HG02763 (cell line): ENCODE measurements at regions not wholly inside any gene's neighbourhood (a gene's known extent, or its start where the extent isn't known, plus 50 kb on each side); places are given as distances from the start of the nearest gene placed in this dataset.

ENCODE experiments used
- ATAC-seq: cut with Tn5 transposase; IDR thresholded peaks from one replicate; pipeline ENCODE4 v1.9.1; 2021; ENCODE audit warnings: mild to moderate bottlenecking, moderate library complexity; ENCODE audit not compliant: unreplicated experiment

DNA sequence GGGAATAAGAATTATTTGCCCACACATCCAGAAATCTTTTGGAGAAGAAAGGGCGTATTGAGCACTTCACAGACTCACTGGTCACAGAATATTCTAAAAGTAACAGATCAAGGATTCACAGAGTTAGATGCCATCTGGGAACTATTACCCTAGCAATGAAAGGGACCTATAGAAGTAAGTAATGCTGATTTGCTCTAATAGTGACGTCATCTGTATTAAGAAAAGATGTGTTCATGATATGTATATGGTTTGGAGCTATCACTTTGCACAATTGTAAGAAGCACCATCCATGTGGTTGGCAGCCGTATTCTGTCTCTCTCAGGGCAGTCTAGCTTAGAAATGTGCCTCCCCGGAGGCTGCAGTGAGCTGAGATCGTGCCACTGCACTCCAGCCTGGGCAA is 52.8 kb upstream of the SV2C start:
- ATAC-seq, result no peak

DNA sequence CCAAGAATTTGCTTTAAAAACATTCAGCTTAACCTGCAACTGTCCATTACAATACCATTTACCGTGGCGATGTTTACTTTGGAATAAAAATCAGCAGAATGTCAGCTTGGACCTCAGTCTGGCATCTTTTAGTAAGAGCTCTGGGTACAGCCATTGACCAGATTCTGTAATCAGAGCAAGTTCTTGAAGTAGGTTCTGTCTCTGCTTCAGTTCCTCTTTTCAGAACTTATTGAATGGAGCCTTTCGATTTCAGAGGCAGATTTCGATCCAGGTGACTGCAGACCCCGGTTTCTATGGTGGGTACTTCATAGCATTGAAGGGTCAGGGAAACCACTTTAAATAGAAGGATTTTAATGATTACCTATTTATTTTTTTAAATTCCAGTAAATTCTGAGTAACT is 53.4 kb upstream of the SV2C start:
- ATAC-seq, result no peak

DNA sequence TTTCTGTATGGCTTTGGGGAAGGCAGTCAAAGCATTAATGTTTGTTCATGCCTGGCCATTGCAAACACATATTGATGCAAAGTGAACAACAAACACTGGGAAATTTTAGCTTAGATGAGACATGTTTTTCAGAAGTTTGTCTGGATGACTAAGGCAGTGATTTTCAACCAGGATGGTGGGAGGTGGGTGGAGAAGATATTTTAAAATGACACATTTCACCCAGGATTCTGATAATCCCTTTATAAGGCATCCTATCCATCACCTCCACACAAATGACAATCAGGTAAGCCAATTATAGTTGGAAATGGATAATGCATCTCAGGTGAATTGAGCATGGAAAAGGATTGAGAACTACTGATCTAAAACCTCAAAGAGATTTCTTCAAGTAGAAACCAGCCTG is 57.4 kb upstream of the SV2C start:
- ATAC-seq, result no peak

DNA sequence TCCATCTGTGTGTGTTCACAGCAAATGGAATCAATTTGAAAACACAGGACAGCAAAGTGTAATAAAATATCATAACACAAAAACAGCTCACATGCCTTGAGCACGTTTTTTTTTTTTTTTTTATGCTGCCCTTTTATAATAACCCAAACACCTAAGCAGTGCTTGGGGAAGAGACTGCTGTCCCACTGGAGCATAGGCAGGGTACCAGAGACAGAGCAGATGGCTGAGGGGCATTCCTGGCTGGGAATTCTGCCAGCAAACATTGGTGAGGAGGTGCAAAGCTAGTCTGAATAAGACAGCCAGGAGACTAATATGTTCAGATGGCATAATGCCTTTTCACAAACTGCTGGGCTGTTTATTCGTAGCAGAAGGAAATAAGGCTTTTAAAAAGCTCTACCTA is 58.1 kb upstream of the SV2C start:
- ATAC-seq, result no peak

DNA sequence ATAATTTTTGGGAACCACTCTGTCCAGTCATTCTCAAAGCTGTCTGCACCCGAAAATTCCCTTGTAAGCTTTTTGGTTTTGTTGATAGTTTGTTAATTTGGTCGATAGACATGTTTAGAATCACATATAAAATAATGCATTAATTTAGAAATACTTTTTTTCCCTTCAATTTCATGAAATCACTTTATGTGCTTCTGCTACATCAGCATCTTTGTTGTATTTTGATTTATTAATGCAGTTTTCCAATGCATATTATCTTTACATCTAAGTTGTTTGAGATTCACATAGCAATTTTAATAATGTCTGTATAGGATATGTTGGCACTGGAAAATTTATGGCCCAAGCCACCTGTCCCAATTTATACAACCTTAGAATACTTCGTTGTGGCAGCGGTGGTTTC is 60.6 kb upstream of the SV2C start:
- ATAC-seq, result no peak

DNA sequence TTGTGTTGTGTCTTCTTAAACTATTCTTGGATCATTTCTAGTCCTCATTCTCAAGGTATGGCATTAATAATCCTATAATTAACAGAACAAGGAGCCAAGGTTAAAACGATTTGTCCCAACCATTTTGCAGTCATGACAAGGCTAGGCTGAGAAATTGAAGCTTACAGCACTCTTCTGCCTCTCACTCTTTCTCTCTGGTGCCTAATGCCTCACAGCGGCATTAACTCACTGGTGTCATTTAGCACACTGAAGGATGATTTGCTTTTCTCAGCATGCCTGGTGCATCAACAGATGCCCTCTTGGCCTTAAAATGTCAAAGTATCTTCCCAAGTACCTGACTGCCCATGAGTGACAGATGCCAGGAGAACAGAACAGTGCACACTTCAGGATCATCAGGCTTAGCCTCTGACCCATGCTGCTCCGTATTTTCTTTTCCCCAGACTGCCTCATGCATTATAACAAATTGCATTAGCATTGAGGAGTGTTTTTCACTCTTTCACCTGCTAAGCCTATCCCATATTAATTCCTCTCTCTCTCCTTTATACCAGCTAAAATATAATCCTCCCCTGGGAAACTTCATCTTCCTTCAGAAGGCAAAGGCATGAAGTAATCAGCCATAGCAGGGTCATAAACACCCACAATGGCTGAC is 61.1 kb upstream of the SV2C start:
- no peak for ATAC-seq

DNA sequence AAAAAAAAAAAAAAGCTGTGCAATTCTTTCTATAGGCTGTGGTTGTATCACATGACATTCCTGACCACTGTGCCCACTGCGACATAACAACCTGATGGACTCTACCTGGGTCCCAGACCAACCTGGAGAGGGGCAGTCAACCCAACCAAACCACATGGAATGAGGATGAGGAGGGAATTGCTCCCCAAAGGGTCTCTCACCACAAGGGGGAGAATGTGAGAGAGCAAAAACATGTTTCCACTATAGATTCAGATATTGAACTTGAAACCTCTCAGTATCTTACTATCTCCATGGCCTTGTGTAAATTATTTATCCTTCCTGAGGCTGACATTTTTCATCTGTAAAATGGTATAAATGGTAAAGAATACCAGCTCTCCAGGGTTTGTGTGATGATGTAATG is 66.9 kb upstream of the SV2C start:
- ATAC-seq, result no peak

DNA sequence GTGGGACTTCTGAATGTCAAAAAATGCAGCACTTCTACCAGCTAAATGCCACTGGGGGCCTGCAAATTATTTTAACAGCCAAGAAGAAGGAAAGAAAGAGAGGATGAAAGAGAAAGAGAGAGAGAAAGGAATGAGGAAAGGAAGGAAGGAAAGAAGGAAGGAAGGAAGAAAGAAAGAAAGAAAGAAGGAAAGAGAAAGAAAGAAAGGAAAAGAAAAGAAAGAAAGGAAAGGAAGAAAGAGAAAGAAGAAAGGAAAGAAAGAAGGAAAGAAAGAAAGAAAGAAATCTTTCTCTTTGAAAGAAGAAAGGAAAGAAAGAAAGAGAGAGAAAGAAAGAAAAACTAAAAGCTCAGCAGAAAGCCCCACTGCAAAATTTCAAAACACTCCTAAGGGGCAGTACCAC is 69.2 kb upstream of the SV2C start:
- ATAC-seq, result no peak

DNA sequence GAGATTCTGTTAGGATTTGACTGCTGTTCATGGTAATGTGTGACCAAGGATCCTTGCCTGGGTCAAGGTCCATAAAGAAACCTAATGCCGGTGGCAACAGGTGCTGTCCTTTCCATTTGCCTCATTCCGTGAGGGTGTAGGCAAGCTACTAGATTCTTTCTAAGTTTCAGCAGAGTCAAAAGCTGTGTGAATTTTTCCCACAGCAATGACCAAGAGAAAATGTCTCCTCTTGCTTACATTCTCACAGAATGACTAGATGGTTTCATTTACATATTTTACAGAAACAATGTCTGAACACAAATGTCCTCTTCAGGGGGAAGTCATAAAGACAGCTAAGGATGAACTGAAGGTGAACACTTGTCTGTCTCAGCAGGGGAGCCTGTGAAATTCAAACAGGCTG is 75.3 kb upstream of the SV2C start:
- no peak for ATAC-seq

DNA sequence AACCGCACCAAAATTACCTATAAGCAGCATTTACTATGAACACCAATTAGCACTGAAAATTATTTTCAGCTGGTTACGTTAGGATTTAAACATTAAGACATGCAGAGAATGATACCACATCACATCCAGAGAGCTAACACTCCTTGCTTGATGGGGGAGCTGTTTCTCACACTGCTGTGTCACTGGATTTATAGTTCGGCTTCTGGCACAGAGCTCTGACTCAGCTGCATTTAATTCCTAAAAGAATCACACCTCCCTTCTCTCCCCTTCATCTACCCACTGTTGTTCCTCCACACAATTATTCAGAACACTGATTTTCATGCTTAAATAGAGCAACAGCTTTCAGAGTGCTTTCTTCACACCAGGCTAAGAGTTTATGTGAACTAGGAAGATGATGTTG is 82.6 kb upstream of the SV2C start:
- ATAC-seq, result no peak

DNA sequence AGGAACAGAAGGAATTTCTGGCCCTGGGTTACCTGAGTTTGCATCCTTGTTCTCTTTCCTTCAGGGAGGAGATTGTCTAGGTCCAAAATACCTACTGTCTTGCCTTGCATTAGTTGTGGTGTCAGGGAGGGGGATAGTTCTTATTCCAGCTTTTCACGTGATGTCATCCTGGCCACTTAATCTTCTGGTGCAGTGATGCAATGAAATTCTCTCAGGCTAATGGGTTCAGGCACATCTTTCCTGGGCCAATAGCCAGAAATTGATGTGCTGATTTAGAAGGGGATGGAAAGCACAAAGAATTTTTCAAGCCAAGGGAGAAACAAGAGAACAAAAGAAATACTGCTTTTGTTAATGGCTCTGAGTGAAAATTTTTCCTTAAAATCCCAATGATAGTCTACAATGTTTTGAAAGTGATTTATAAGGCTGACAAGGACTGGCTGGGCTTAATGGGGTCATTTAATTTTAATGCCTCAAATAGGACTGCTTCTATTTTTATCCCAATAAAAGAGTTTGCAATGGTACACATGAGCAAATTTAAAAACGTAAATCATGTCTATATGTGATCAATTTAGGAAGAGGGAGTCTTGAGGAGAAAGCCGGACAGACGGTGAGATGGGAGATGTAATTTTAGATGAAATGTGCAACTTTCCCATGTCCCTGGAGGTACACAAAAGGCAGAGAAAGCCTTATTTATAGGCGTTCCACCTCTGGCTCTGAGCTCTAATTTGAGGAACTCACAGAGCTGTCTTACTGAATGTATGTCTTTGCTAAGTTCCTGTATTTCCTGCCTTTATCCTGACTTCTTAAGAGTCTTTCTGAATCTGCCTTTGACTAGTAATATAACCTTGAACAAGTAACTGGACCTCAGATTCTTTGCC is 89.3 kb upstream of the SV2C start:
- no peak for ATAC-seq

DNA sequence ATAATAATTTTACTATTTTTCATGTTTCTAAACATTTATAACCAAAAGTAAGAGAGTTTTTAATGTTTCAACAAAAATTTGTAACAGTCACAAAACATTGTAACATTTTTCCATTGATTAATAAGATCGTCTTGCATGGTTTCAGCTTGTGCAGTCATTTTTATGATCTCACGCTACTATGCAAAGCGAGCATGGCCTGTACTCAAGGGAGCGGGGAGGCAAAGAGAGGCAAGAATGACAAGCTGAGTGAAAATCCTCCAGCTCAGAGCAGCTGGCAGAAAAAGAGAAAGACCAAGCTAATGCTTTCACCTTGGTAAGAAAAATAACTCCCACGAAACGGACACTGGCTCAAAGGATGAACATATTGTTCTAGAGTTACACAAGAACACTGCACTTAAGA is 90.0 kb upstream of the SV2C start:
- ATAC-seq, result no peak

DNA sequence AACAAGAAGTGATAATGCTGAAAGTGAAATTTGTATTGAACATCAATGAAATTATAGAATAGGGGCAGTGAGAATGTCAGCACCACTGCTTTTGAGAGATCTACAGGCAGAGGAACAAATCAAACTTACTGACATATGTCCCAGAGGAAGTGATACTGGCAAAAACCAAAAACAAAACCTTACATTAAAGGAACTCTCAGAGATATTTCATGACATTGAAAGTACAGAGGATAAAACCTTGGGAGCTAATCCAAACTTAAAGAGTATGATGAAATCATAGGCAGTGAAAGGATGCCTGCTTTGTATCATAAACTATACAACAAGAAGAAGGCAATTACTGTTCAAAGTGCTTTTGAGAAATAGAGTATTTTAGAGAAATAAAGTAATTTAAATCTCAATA is 90.4 kb upstream of the SV2C start:
- no peak for ATAC-seq

DNA sequence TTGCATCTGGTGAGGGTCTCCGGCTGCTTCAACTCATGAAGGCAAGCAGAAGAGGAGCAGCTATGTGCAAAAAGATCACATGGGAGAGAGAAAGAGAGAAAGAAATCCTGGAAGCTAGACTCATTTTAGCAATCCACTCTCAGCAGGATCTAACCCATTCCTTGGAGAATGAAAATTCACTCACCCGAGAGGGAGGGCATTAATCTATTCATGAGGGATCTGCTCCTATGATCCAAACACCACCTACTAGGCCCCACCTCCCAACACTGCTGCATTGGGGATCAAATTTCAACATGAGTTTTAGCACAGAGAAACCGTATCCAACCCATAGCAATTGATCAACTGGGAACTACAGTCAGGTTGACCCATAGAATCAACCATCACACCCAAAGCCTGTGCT is 98.1 kb upstream of the SV2C start:
- ATAC-seq, result no peak

DNA sequence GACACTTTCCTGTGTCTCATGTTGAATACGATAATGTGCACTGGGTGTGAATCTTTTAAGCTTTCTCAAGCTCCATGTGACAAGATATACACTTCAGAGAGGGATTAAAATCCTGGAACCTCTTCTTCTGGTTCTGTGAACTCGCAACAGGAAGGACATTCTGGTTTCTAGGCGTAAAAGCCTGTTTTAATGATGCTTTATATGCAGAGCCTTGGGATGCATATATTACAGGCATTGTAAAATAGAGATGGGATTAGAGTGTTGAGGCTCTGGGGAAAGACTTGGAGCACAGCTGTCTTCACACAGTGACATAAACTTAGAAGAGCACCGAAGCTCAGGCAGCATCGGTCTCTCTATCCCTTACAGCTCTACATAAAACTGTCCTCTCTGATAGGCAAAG is 107.7 kb upstream of the SV2C start:
- ATAC-seq, result no peak

DNA sequence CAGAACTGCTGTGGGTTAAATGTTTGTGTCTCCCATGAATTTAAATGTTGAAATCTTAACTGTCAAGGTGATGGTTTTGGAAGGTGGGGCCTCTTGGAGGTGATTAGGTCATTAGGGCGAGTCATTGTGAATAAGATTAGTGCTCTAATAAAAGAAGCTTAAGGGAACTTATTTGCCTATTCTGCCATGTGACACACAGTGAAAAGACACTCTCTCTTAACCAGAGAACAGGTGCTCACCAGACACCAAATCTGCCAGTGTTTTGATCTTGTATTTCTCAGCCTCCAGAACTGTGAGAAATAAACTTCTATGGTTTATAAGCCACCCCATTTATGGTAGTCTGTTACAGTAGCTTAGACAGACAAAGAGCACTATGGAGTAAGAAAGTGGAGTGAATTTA is 117.9 kb upstream of the SV2C start:
- no peak for ATAC-seq

DNA sequence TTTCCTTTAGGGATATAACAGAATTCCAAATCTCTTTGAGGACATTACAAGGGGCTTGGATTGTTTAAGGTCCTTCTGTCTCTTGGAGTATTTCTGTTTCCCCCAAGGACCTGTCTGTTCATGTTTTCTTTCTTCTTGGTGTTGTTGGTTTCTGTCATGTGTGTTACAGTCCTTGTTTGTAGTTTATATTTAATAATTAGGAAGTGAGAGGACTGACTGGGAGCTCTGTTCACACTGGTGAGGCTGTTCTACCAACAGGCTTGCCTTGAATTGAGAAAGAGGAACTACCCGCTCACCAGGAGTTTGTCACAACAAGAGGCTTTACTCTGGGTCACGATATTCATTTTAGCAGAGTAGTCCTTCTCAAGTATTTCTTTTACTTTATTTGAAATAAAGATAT is 119.2 kb upstream of the SV2C start:
- no peak for ATAC-seq

DNA sequence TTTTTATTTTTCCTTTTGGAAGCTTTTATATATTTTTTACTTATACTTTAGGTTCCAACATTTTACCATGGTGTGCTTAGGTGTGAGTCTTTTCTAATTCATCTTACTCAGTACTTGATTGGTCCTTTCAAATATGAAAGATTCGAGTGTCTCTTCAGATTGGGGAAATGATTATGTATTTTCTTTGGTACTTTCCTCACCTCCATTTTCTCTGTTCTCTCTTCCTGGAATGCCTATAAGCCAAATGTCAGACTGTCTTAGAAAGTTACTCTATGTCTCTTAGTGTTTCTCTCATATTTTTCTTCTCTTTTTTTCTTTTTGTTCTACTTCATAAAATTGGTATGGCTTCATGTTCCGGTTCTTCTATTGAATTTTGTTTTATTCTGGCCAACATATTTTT is 119.6 kb upstream of the SV2C start:
- no peak for ATAC-seq

DNA sequence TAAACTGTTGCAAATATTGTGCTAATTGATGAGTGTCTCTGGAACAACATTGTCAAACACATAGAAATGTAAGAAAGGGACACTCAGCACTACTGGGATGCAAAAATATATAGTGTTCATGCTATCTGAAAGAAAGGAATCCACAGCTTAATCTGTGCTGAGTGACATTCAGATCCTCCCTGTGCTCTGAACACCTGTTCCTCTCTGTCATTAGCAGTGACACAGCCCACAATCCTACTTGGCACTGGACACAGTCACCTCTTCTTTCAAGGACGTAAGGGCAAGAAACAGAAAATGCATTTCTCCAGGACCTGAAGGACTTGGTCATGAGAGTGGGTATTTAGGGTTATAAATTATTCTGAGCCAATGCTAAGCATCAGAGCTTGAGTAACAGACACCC is 121.4 kb upstream of the SV2C start:
- ATAC-seq, result no peak

DNA sequence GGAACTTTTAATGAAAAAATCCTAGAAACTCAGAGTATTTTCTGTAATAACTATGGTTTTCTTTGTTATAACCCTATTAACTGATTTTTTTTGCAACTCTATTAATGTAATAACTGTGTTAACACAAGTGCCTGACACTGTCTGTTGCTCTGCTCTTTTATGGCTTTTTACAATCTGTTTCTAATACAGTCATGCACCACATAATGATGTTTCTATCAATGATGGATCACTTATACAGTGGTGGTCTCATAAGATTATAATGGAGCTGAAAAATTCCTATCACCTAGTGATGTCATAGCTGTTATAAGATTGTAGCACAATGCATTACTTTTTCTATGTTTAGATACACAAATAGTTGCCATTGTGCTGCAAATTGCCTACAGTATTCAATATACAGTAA is 123.1 kb upstream of the SV2C start:
- no peak for ATAC-seq

DNA sequence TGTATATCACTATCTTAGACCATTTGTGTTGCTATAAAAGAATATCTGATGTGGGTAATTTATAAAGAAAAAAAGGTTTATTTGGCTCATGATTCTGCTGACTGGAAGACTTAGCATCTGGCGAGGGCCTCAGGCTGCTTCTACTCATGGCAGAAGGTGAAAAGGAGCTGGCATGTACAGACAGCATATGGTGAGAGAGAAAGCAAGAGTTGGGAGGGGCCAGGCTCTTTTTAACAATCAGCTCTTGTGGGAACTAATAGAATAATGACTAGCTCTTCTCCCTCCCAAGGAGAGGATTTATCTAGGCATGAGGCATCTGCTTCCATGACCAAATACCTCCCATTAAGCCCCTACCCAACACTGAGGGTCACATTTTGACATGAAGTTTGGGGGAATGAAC is 130.2 kb upstream of the SV2C start:
- no peak for ATAC-seq

DNA sequence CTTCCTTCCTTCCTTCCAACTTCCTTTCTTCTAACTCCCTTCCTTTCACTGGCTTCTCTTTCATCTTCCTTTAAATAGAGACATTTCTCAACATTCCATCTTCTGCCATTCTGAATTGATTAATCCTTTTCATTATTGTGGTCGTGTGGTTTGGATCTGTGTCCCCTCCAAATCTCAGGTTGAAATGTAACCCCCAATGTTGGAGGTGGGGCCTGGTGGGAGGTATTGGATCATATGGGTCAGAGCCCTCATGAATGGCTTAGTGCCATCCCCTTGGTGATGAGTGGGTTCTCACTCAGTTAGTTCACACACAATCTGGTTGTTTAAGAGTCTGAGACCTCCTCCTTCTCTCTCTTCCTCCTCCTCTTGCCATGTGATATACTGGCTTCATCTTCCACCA is 130.9 kb upstream of the SV2C start:
- no peak for ATAC-seq

DNA sequence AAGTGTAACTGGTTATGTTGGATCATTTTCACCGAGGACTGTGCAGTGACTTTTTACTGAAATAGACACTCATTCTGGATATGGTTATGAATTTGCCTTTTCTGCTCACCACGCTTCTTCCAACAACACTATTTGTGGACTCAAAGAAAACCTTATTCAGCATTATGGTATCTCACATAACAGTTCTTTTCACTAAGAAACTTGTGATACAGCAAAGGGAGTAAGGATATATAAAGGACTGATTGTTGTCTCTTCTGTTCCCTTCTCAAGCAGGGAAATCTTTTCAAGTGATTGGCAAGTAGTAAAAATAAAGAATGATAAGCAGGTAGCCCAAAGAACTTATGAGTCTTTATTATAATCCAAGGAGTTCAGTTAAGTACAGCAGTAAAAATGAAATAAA is 131.5 kb upstream of the SV2C start:
- no peak for ATAC-seq
